Posterior cingulate gyrus (tissue), 11 donors: ENCODE measurements at regions not wholly inside any gene's neighbourhood (a gene's known extent, or its start where the extent isn't known, plus 50 kb on each side); places are given as distances from the start of the nearest gene placed in this dataset.

Source experiments
- DNase-seq, 10 donors: peaks; one replicate each; pipeline versions ENCODE4 v3.0.0 to v3.0.0-alpha.2; 2020 to 2021; ENCODE audit warnings: mixed read lengths in 3 of 10
- intact Hi-C: fragments of 100-400 bp; cut with DNase I; formaldehyde crosslinking; loops from one replicate; pipeline ENCODE4 v1.15.1; 2023

DNA sequence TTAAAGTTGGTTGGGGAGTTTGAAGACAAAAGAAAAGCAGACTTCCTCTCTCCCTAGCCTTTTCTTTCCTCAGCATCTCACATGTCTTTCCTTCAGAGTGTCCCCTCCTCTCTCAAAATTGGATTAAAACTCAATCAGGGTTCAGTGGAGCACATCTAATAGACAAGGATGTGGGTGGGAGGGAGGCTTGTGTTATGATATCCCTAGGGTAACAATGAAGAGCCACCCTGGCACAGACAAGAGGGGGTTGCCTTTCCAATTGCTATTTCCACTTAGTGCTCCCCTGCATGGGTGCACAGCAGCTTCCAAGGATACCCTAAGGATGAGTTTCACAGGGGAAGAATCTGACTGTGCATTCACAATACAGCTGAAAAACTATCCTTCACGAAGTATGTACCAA is 585.2 kb upstream of the C9orf72 start:
- DNase-seq = no peak
- intact Hi-C loops = no loop called here

GRCh38 chr9:28163619-28164018 is 590.3 kb upstream of the C9orf72 start:
- intact Hi-C loops = no loop called here

GRCh38 chr9:28166179-28166578 is 592.9 kb upstream of the C9orf72 start:
- intact Hi-C loops = no loop called here

More at GRCh38 chr9:28163619-28164018, 590.3 kb upstream of the C9orf72 start:
- no peak for DNase-seq

GRCh38 chr9:28177142-28177541 is 603.9 kb upstream of the C9orf72 start:
- intact Hi-C loops = no loop called here
- DNase-seq = no peak

More at GRCh38 chr9:28166179-28166578, 592.9 kb upstream of the C9orf72 start:
- no peak for DNase-seq

- intact Hi-C loops = no loop called here
Observed at GRCh38 chr9:28177925-28178324, 604.6 kb upstream of the C9orf72 start.

DNA sequence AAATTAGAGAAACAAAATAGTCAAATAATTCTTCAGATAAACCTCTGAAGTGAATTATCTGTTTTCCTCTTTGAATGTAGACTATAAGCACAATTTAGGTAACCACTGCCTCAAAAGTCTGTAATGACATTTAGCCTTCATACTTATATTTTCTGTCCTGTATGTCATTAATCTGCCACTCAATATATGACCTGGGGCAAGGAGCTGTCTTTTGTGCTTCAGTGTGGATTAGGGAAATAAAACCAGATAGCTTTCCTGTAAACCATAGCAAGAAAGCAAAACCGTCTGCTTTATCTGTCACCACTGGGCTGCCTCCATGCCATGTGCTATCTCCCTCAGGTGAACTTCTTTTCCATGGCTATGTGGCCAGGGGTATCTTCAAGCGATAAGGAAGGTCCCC is 606.6 kb upstream of the C9orf72 start:
- DNase-seq = no peak
- intact Hi-C loops = no loop called here

More at GRCh38 chr9:28177925-28178324, 604.6 kb upstream of the C9orf72 start:
- DNase-seq = no peak

- DNase-seq = no peak
- intact Hi-C loops = no loop called here
Observed at GRCh38 chr9:28190981-28191380, 617.7 kb upstream of the C9orf72 start.

- intact Hi-C loops = no loop called here
- DNase-seq = no peak
Observed at GRCh38 chr9:28197653-28198052, 624.4 kb upstream of the C9orf72 start.

DNA sequence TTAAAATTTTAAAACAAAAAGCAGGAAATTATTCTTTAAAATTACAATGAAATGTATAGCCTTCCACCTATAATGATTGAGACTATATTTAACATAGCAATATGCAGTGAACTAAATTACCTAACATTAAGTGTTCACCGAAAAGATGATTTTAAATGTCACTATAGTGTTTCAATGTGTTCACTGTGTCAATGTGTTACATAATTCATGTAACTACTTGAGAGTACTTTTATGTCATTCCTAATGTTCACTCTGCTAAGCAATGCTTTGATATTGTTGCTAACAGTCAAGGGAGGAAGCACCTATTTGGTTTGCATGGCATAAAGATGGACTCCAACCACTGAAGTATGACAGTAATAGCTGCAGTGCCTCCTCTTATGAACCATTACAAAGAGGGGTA is 629.8 kb upstream of the C9orf72 start:
- intact Hi-C loops = no loop called here

GRCh38 chr9:28206280-28206679 is 633.0 kb upstream of the C9orf72 start:
- DNase-seq = no peak
- intact Hi-C loops = no loop called here

More for the DNA sequence above, 629.8 kb upstream of the C9orf72 start:
- DNase-seq = no peak

GRCh38 chr9:28207657-28208056 is 634.4 kb upstream of the C9orf72 start:
- no peak for DNase-seq
- intact Hi-C loops = no loop called here

DNA sequence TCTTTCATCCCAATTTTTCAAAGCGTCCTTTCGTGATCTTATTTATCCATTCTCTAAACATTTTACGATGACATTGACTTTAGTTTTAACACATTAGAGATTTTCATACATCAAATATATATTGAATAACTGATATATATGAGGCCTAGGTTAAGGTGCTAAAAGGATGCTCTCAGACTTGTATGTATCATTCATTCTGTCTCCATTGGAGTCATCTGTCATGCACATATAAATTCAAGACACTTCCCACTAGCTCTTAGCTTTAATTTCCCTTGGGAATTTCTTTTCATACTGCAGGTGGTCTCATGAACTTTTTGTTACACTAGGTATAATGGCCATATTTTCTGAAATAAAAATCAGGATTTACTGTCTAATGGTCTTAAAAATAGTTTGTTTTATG is 635.8 kb upstream of the C9orf72 start:
- intact Hi-C loops = no loop called here
- no peak for DNase-seq

DNA sequence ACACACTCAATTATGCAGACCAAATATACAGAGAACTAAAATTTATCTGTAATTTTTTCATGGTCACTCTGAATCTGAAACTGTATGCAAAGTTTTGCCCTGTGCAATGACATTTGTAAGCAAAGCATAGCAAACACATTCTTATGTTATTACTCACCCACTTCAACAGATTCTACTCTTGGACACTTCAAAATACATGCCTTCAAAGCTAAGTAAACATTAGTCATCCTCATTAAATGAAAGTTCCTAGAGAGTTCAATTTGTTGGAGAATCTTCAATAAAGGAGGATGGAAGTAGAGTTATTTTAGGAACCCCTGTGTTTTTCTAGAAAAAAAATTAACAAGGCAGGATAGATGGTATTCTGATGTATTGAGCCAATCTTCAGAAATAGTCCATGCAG is 639.7 kb upstream of the C9orf72 start:
- no peak for DNase-seq
- intact Hi-C loops = no loop called here

DNA sequence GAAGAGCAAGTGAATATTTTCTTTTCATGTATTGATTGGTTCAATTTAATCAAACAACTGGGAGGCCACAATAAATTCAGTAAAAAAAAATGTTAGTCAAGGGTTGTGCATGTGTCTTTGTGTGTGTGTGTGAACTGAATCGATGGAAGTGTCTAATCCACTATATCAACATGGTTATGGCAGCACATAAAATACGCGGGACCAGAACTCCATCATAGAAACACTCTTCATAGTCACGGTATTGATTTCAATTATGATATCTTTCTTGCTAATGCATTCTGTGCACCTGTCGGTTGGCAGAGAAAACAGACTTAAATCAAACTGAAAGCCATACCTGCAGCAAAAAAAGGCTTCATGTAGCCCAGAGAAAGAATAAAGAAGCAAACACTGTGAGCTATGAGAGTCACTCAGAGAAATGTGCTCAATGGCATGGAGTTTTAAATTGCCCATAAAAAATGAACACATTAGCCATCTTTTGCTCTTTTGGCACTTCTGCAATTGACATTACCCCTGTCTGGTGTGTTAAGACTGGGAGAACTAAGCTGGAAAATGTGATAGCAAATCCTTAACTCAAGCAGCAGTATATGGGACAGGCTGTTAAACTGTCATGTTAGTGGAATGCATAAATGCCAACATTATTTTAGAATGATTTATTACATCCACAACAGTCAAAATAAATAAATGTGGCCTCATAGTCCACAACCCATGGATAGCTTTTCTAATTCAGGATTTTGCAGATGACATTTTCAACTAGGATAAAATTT is 642.4 kb upstream of the C9orf72 start:
- no peak for DNase-seq
- intact Hi-C loops = no loop called here

DNA sequence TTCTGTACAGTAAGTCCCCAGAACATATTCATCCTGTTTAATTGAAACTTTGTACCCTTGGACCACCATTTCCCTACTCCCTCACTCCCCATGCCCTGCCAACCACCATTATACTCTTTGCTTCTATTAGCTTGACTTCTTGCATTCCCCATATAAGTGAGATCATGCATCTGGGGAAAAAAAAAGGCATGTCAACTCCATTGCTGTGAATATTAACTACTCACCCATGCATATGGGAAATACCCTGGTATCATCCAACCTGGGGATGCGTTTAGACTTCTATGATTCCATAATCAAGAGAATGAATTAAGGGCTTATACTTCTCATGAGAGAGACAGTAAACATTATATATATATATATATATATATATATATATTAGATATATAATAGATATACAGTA is 659.4 kb upstream of the C9orf72 start:
- intact Hi-C loops = no loop called here
- no peak for DNase-seq

GRCh38 chr9:28234133-28234893 is 661.0 kb upstream of the C9orf72 start:
- DNase-seq = no peak
- intact Hi-C loops = no loop called here

DNA sequence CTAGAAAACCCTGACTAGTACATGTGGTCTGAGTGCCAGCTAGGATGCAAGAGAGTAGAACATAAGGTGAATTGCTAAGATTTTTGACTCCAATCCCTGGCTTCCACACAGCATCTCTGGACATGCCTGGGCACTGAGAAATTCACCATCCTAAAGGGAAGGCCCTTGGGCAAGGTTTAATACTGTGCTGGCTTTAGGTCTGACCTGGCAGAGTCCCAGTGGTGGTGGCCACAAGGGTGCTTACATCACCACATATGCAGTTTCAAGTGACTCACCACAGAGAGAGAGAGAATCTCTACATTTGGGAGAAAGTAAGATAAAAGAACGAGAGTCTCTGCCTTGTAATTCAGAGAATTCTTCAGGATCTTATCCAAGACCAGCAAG is 661.6 kb upstream of the C9orf72 start:
- intact Hi-C loops = no loop called here
- no peak for DNase-seq

DNA sequence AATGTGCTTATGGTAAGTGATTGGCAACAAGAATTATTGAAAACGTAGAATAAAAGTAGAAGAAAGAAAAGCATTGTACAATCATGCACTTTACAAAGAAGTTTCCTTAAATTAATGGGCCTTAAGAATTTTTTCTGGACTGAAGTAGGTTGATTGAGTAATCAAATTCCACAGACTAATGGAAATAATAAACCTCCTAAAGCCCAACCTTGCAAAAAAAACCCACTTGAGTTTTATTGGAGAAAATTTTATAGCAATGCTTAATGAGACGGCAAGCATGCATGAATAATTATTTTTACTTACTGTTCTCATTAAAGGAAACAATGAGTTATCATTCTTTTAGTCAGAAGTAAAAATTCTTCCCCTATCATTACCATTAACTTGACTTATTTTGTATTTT is 676.1 kb upstream of the C9orf72 start:
- intact Hi-C loops = no loop called here
- DNase-seq = no peak

GRCh38 chr9:28255174-28255573 is 681.9 kb upstream of the C9orf72 start:
- intact Hi-C loops = no loop called here
- DNase-seq = no peak

DNA sequence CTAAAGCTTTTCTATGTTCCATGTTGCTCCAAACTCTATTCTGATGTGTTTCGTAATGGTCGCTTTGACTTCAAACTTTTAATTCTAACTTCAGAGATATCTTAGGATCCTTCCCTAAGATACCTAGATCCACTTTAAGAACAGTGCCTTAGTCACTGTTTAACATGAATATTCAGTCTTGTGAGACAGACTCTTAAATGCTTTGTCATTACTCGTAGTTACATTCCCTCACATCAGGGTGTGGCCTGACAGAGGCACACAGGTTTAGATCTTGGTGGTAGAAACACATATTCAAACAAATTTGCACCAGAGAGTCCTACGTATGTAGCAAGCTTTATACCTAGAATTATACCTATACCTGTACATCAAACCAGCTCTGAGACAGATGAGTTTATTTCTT is 687.0 kb upstream of the C9orf72 start:
- intact Hi-C loops = no loop called here
- no peak for DNase-seq

DNA sequence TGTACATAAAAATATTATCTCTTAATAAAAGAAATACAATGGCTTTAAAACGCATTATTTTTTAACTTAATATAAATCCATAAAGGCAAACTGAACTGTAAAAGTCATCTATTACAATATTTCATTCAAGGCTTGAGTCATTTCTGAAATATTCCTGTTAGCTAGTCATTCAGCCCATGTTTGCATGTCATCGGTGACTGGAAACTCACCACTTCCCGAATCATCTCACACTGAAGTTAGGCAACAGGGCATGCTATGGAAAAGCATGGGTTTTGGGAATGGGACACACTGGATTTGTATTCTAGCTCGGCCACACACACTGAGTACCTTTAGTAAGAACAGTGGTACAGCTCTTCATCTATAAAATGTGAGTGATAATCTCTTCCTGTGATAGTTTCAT is 691.1 kb upstream of the C9orf72 start:
- no peak for DNase-seq
- intact Hi-C loops = no loop called here

DNA sequence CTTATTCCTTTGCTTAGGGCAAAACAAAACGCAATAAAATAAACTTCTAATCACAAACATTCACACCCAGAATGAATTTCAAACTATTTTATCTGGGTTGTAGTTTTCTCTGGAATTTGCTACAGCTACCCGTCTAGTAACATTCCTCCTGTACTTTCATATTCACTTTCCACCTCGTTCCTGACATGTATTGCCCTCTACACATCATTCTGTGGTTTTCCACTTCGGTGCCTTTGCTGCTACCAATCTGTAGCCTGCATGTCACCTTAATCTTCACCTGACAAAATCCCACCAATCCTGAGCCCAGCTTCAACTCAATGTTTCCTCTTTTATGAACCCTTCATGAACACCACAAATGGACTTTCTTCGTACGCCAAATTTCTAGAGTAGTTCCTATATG is 694.1 kb upstream of the C9orf72 start:
- DNase-seq = no peak
- intact Hi-C loops = no loop called here
